ENCODE measurements at regions not wholly inside any gene's neighbourhood (a gene's known extent, or its start where the extent isn't known, plus 50 kb on each side); places are given as distances from the start of the nearest gene placed in this dataset.

DNA sequence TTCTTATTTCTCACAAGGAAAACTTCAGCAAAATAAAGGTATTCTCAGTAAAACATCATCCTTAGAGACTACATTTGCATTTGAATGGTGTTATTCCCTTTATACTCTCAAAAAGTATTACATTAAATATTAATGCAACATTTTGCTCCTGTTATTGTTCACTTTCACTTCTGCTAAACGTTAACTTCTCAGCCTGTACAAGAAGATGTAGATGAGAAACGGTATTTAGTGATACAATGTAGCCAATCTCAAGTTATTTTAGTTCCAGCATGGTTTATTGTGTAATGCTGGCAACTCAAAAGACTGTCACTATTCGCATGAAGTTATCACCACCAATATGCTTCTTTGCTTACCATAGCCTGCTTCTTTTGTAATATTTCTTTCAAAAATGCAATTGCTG is 514.1 kb downstream of the CPS1 start:
- TF ChIP-seq FOXP2 (optimal IDR thresholded peaks at IDR 0.05; ENCODE audit: control extremely low read depth, extremely low read length, insufficient read depth) (no peak), EZH2 (IDR thresholded peaks at IDR 0.05) (no peak)
